OCI-M1 (cell line): ENCODE measurements at regions not wholly inside any gene's neighbourhood (a gene's known extent, or its start where the extent isn't known, plus 50 kb on each side); places are given as distances from the start of the nearest gene placed in this dataset.
"Not testable (repeated sequence)": the region's sequence is repeated elsewhere in the genome, so short reads cannot be mapped to it uniquely, and the experiment has no call there.

ENCODE experiments used
- DNase-seq: peaks from one replicate; lab custom pipeline; 2025; lab: John Stamatoyannopoulos, UW

GRCh38 chr10:106078895-106079576 is 1085.5 kb downstream of the SORCS1 start:
- no peak for DNase-seq

GRCh38 chr10:106076496-106076895 is 1088.0 kb downstream of the SORCS1 start:
- DNase-seq = no peak

GRCh38 chr10:106053061-106053460 is 1111.4 kb downstream of the SORCS1 start:
- no peak for DNase-seq

GRCh38 chr10:106044503-106044902 is 1120.0 kb downstream of the SORCS1 start:
- no peak for DNase-seq

GRCh38 chr10:106043863-106044262 is 1120.6 kb downstream of the SORCS1 start:
- DNase-seq = peak; percentile 3

- DNase-seq = no peak
These were observed 1126.3 kb downstream of the SORCS1 start for GRCh38 chr10:106038246-106038645.

GRCh38 chr10:106033065-106033464 is 1131.4 kb downstream of the SORCS1 start:
- no peak for DNase-seq

- DNase-seq = no peak
These were observed 1132.0 kb downstream of the SORCS1 start for GRCh38 chr10:106032450-106033002.

- DNase-seq = no peak
These were observed 1137.3 kb downstream of the SORCS1 start for GRCh38 chr10:106027240-106027639.

- no peak for DNase-seq
These were observed 1139.2 kb downstream of the SORCS1 start for GRCh38 chr10:106025208-106025811.

- no peak for DNase-seq
These were observed 1141.2 kb downstream of the SORCS1 start for GRCh38 chr10:106023329-106023728.

GRCh38 chr10:106019559-106019958 is 1144.9 kb downstream of the SORCS1 start:
- not testable (repeated sequence) for DNase-seq

GRCh38 chr10:106015369-106016199 is 1148.9 kb downstream of the SORCS1 start:
- not testable (repeated sequence) for DNase-seq

- peak; percentile 9 for DNase-seq
These were observed 1153.3 kb downstream of the SORCS1 start for GRCh38 chr10:106011250-106011649.

- no peak for DNase-seq
These were observed 1163.8 kb downstream of the SORCS1 start for GRCh38 chr10:106000721-106001120.

- DNase-seq = no peak
These were observed 1170.9 kb downstream of the SORCS1 start for GRCh38 chr10:105993609-105994008.

GRCh38 chr10:105992928-105993327 is 1171.6 kb downstream of the SORCS1 start:
- DNase-seq = no peak

- no peak for DNase-seq
These were observed 1174.0 kb downstream of the SORCS1 start for GRCh38 chr10:105990529-105990928.

- DNase-seq = no peak
These were observed 1174.5 kb downstream of the SORCS1 start for GRCh38 chr10:105989995-105990394.

- DNase-seq = no peak
These were observed 1175.7 kb downstream of the SORCS1 start for GRCh38 chr10:105988848-105989247.

GRCh38 chr10:105986912-105987635 is 1177.4 kb downstream of the SORCS1 start:
- no peak for DNase-seq

- DNase-seq = no peak
These were observed 1178.0 kb downstream of the SORCS1 start for GRCh38 chr10:105986486-105986885.
